ENCODE measurements at regions not wholly inside any gene's neighbourhood (a gene's known extent, or its start where the extent isn't known, plus 50 kb on each side); places are given as distances from the start of the nearest gene placed in this dataset.
"Not testable (repeated sequence)": the region's sequence is repeated elsewhere in the genome, so short reads cannot be mapped to it uniquely, and the experiment has no call there.

- not testable (repeated sequence) for TF ChIP-seq CTCF (IDR thresholded peaks at IDR 0.05; ENCODE audit: extremely low read depth in 1 of 2, insufficient read depth in 1 of 2, low read depth in 1 of 2, low read length in 2 of 2); MYC (IDR thresholded peaks at IDR 0.05; ENCODE audit: low read depth, low read length); POLR2A (IDR thresholded peaks at IDR 0.05; ENCODE audit: low read depth, low read length); EZH2 (IDR thresholded peaks at IDR 0.05; ENCODE audit: borderline replicate concordance, low read depth, low read length, severe bottlenecking); POLR2AphosphoS5 (IDR thresholded peaks at IDR 0.05; ENCODE audit: insufficient read depth, low read depth, low read length); FOS (IDR thresholded peaks at IDR 0.05; ENCODE audit: borderline replicate concordance, insufficient read depth, low read length)
- TF ChIP-seq, protein P1, sequence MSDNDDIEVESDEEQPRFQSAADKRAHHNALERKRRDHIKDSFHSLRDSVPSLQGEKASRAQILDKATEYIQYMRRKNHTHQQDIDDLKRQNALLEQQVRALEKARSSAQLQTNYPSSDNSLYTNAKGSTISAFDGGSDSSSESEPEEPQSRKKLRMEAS (IDR thresholded peaks at IDR 0.05; ENCODE audit: insufficient read depth, insufficient read length) = not testable (repeated sequence)
Observed at GRCh38 chr15:29648415-29648814, 173.9 kb downstream of the TJP1 start.
